Stromal cell of bone marrow (primary cell): ENCODE measurements at regions not wholly inside any gene's neighbourhood (a gene's known extent, or its start where the extent isn't known, plus 50 kb on each side); places are given as distances from the start of the nearest gene placed in this dataset.
"Not testable (repeated sequence)": the region's sequence is repeated elsewhere in the genome, so short reads cannot be mapped to it uniquely, and the experiment has no call there.

Experiments used
- DNase-seq: peaks from one replicate; pipeline ENCODE4 v3.0.0-alpha.2; 2012; ENCODE audit warnings: low read depth

DNA sequence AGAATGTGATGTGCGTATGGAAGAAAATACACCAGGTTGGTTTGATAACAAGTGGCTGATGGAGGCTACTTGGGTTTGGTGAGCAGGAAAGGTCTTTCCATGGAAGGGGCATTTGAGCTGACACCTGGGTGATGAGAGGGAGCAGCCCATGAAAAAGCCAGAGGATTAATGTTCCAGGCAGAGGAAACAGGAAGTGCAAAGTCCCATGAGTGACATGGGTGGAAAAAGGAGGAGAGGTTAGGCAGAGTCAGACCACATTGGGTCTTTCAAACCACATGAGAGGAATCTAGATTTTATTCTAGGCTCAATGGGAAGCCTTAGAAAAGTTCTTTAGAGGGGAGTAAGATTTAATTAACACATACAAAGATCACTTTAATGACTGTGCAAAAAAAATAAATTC lies 195.7 kb downstream of the LRATD1 start:
- DNase-seq: no peak

DNA sequence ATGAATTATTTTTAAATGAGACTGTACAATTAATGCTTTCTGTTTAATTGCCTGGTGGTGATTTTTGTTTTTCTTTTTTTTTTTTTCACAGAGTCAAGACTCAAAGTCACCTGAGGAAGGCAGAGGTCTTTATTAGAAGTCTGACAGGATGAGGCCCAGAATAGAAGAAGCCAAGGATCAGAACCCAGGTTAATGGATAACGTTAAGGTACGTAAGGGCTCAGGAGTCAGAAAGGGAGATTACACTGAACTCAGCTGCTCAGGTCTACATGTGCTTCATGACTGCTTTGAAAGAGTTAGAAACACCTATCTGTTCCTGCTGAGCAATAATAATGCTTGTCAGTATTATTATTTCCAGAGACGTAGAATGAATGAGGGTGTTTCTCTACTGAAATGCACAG lies 196.5 kb downstream of the LRATD1 start:
- DNase-seq: no peak

DNA sequence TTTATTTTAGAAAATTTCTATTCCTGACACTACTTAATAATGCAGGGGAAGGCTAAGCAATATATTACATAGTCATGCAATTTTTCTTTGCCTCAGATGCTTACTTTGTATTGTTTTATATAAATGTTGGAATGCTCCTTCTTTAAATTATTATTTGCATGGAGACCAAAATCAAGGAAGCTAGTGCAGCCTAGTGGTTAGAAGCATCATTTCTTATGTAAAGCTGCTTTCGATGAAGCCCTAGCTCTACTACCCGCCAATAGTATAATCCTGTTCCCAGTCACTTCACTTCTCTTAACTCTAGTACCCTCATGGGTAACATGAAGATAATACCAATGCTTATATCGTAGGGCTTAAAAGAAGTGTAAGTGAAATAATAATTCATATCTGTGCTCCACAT lies 198.9 kb downstream of the LRATD1 start:
- DNase-seq: no peak

DNA sequence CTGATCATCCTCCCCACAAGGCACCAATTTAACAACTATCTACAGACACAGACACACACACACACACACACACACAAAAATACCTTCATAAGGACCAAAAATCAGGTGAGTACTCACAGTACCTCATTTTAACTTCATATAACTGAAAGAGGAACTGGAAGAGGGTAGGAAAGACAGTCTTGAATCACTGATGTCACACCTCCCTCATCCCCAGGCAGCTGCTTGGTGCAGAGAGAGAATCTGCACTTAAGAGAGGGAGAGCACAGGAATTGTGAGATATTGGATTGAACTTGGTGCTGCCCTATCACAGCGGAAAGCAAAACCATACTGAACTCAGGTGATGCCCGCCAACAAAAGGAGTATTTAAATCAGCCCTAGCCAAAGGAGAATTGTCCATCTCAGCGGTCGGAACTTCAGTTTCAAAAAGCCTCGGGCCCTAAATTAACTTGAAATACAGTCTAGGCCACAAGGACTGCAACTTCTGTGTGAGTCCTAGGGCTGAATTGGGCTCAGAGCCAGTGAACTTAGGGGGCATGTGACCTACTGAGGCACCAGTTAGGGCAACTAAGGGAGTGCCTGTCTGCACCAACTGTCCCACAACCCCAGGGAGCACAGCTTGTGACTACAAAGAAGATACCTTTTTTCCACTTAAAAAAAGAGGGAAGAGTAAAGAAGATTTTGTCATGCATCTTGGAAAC lies 211.1 kb downstream of the LRATD1 start:
- DNase-seq: no peak

DNA sequence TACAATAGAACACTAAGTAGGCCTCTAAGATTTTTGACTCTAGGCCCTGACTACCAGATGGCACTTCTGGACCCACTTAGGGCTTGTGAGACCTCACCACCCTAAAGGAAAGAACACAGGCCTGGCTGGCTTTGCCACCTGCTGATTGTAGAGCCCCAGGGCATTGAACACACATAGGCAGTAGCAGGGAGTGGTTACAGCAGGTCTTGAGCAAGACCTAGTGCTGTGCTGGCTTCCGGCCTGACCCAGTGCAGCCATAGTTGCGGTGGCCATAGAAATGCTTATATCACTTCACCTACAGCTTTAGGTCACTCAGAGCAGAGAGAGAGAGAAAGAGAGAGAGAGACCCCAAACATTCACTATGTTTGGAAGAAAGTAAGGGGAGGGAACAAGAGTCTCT lies 223.2 kb downstream of the LRATD1 start:
- DNase-seq: no peak

DNA sequence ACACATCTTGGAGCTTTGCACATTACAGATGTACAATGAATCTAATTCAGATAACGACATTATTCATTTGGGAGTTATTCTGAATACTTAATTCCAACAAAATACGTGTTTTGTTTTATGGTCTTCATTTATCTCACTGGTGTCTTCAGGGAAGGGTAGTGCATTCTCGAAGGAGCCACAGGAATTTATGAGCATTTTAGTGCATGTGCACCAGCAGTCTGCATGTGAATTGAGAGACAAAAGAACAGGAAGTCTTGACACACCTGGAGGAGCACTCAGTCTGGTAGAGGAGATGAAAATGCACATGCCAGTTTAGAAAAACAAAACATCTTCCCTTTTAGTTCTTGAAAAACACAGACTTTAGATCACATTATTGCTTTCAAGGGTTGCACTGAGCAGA lies 228.7 kb downstream of the LRATD1 start:
- no peak for DNase-seq

DNA sequence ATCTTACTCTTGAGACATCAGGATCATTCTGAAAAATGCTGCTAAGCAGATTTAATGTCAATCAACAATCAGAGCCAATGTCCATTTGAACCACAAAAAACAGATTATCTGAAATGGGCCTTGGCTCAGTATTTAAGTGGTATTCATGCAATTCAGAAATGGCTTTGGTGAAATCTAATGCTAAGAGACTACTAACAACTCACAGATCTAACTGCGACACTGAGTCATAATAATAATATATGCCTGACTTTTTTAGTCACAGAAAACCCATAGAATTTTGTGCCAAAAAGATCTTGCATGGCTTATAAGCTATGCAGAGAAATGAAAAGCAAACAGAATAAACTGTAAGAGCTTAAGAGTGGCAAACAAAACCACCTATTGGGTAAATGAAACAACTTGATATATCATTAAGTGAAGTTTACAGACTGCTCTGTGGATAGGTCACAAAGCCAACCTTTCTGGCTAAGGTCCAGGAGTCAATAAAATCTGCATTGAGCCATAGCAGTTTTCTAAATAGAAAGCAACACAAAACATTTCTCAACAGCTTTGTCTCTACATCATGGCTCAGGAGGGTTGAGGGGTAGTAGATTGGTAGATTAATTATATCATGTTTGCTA lies 234.3 kb downstream of the LRATD1 start:
- DNase-seq: peak; percentile 44

DNA sequence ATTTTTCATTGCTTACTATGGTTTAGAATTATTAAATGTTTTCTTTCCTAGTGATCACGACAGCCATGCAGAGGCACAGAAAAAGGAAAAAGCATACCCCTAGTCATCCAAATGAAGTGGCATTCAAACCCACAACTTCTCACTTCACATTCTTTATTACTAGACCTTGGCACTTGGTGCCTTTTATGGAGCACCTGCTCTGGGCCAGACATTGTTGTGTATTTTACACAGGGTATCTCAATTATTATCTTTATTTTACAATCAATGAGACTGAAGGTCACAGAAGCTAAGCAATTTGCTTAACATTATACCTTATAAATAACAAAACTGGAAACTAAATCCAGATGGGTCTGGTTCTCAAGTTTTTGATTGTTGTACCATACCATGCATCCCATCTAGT lies 235.3 kb downstream of the LRATD1 start:
- DNase-seq: no peak

DNA sequence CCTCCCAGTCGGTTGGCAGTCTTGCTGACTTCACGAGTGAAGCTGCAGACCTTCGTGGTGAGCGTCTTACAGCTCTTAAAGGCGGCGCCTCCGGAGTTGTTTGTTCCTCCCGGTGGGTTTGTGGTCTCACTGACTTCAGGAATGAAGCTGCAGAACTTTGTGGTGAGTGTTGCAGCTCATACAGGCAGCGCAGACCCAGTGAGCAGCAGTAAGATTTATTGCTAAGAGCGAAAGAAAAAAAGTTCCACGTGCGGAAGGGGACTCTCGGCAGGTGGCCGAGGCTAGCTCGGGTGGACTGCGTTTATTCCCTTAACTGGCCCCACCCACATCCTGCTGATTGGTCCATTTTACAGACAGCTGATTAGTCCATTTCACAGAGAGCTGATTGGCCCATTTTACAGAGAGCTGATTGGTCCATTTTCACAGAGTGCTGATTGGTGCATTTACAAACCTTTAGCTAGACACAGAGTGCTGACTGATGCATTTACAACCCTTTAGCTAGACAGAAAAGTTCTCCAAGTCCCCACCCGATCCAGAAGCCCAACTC lies 240.3 kb downstream of the LRATD1 start:
- DNase-seq: no peak

DNA sequence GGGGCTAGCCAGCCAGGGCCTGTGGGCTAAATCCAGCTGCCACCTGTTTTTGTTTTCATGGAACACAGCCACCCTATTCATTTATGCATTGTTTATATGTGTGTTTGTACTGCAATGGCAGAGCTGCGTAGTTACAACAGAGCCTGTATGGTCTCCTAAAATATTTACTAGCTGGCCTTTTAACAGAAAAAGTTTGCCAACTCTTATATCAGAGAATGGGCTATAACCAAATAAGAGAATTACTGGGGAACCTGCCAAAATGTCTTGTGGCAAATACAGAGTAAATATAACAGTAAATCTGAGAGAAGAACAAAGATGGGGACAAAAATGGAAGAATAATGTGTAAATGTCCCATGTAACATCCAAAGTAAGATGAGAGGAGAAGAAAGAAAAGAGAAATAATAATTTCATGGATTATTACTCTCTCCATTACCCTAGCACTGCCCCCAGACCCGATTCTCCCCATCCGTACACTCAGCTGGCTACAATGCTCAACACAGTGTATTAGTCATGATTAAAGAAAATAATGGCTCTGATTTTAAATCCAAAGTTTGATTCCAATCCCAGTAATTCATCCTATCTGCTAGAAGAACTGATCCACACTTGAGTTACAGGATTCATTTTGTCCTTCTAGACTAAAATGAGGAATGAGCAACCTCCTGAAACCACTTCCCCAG lies 249.3 kb downstream of the LRATD1 start:
- DNase-seq: no peak

DNA sequence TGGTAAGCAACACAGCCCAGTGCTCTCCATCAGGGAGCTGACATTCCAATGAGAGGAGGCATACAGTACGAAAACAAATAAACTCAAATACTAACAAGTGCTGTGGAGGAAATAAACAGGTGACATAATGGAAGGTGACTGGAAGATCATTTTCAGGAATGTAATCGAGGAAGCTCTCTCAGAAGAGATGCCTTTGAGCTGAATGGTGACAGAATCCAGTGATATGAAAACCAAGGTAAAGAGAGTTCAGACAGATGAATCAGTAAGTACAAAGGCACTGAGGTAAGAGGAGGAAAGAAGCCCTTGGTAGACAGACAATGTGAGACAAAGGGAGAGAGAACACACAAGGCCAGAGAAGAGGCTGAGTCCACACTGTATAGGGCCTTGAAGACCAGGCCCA lies 252.1 kb downstream of the LRATD1 start:
- DNase-seq: no peak

DNA sequence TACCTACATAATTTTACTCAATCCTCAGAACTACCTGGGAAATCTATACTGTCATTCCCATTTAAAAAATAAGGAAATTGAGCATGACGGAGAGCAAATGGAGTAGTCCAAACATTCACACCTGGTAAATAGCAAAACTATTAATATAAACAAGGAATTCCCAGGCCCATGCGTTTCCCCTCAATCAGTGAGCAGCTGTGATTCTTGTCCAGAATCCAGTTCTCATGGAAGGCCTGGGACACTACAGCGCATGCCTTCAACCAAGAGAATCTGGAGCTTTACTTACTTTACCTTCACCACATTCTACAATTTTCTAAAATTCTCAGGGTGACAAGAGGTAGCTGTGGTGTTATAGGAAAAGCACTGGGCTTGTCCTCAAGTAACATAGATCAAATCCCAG lies 259.0 kb downstream of the LRATD1 start:
- no peak for DNase-seq

DNA sequence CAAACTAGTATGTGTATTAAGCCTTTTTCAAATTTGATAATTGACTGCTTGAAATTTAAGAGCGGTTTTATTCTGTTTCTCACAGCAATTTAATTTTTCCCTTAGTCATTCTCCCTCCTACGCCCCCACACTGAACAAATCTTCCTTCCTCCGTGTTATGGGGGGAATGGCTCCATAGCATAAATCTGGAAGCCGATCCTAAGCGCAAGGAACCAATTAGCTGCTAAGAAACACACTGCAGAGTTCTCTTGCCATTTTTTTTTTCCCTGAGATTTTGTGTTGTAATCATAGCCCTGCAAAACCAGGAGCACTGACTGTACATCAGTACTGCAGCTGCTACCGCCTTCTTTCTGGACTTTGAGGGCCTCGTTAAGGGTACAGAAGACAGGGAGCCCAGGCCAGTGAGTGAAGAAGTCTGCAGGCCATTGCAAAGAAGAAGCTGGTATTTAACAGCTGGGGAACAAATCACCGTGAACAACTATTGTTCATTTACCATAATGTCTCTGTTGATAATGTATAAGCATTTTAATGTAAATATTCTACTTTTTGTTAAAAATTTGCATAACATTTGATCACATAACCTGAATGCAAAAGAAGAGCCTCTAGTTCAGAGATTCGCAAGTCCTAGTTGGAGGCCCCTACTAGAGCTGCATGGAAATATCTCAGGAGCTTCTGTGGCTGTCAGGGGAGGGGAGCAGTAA lies 264.0 kb downstream of the LRATD1 start:
- no peak for DNase-seq

DNA sequence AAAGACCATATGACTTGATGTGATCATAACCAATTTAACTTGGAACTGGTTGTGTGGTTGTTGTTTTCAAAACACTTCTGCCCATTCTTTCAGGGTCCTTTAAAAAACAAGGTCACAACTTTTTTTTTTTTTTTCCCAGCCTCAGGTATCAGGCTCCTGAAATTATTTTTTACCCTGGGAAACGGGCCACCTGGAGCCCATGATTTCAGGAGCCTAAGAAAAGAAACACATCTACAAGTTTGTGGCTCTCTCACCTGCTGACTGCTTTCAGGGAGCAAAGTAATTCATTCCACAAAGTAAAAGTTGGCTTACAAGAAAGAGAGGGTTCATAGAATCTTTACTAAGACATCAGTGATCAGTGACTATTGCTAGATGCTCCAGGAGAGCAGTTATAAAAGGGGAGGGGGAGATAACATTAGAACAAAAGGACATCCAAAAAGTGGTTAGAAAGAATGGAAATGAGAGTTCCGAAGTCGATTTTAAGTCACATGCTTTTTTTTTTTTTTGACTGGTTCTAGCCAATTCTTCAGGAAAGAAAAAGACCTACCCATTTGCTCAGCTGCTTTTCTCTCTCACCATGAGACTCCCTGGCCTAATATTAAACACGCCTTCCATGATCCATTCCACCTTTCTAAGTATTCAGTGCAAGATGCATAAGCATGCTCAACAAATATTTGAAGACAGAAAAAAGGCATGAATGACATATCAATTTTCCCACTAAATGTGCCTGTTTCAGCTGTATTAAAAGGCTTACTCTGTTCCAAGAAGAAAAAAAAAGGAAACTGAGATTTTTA lies 267.3 kb downstream of the LRATD1 start:
- DNase-seq: no peak

DNA sequence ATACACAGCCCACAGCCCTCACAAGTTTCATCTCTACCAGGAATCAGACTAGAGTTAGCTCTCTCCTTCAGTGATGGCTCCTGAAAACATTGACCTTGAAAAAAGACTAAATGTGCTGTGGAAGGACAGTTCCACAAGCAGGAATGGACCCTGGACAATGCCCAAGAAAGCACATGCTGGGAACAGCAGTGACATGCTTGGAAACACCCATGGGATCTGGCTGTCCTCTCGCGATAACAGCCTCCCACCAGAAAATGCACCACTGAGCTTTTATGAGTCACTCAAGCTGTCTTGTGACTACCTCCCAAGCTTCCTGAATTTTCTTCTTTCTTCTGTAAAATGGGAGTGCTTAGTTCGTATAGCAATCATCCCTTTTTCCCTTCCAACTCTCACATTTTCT lies 269.2 kb downstream of the LRATD1 start:
- no peak for DNase-seq

DNA sequence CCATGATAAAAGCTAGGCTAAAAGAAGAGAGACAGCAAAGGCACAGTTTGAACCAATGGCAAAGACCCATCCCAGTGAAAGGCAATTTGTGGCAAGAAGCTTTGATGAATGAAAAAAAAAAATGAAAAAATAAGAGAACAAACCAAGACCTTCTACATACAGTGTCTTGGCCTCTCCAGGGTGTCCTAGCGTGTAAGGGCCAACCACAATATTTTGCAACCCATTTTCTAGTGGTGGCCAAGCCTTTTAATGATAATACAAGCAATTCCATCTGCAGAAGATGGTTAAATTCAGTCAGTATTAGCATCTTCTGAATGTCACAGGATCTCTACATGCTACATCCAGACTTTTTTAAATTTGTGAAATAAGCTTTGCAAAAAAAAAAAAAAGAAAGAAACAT lies 270.4 kb downstream of the LRATD1 start:
- DNase-seq: no peak

DNA sequence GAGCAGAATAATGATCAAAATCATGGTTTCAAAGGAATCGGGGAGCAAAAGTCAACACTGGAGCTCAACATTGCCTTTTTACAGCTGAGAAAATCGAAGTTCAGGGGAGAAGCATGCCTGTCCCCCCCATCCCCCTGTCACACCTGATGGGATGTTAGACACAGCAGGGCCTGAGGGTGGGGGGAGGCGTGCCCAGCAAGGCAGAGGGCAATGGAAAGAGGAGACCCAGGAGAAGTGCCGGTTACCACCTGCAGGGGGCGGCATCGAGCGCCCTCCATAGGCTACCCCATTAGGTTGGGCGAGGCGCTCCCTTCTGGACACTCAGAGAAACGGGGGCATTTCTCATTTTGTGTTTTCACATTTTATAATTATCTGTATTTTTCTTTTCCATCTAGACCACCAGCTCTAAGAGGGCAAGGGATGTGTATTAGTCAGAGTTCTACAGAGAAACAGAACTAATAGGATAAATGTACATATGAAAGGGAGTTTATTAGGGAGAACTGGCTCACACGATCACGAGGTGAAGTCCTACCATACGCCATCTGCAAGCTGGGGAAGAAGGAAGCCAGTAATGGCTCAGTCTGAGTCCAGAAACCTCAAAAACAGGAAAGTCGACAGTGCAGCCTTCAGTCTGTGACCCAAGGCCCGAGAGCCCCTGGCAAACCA lies 271.3 kb downstream of the LRATD1 start:
- no peak for DNase-seq

DNA sequence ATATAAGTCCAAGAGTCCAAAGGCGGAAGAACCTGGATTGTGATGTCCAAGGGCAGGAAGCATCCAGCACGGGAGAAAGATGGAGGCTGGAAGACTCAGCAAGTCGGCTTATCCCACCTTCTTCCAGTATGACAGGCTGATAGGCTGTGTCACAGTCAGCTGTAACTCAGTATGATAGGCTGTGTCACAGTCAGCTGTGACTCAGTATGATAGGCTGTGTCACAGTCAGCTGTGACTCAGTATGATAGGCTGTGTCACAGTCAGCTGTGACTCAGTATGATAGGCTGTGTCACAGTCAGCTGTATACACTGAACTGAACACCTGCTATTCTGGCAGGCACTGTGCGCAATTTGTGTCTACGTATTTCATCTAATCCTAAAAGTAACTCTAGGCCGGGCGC lies 271.9 kb downstream of the LRATD1 start:
- DNase-seq: not testable (repeated sequence)

DNA sequence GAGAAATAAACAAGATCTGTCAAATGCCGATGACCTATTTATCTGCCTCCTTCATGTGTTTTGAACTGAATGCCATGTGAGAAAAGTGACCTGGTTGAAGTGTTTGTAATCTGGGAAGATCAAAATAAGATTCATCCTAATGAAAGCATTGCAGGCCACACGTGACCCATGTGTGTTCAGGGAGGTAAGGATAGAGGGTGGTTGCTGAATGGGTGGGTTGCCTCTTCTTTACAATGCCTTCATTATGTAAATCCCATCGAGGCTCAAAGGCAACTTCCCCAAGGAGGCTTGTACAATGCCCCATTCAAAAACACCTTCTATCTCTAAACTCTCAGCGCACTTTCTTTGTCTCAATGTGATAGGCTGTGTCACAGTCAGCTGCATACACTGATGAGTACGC lies 273.1 kb downstream of the LRATD1 start:
- no peak for DNase-seq

DNA sequence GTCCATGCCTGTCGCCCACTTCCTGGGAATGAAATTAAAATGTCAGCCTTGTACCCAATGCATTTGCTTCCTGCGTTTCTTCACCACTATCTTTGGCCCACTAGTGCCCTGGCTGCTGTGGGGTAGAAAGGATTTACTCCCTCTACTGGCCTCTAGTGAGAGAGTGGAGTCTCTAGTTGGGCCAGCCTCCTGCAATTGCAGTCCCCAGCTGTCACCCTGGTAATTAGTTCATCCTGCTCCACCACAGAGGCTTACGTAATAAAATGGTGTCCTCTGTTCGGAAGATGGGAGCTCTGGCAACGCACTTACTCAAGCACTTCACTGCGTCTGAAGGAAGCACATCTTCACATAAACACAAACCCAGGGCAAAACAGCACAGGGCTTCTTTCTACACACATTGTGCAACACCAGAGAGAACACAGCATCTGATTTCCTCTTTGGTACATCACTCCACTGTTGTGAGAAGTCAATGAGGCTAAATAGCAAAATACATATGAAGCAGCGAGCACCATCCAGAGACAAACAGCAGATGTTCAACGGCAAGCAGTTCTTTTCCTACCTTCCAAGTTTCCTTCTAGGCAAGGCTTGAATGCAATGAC lies 274.6 kb downstream of the LRATD1 start:
- DNase-seq: no peak

DNA sequence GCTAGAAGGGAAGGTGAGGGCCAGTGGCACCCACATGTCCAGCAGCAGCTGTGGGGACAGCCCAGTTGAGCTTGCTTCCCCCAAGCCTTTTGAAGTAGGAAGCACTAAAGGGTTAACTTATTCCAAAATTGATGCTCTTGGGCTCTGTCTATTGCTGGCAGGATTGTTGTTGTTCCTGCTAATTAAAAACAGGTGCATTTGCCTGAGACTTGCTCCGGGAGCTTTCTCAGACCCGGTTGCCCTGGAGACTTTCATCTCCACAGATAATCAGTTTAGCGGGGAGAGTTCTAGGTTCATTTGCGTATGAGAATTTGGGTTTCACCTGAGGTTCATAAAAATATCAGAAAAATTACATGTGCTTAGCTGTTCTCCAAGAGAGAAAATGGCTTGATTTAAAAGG lies 277.3 kb downstream of the LRATD1 start:
- no peak for DNase-seq
